MCF 10A (cell line): ENCODE measurements at regions not wholly inside any gene's neighbourhood (a gene's known extent, or its start where the extent isn't known, plus 50 kb on each side); places are given as distances from the start of the nearest gene placed in this dataset.

Experiments used
- BruUV-seq: library from RNA; stranded (reverse); fragments of 400-500 nt; replicated peaks from 2 replicates; lab custom pipeline; 2021; lab: Mats Ljungman, UMichigan
- CTCF ChIA-PET: fragments of 300-600 bp; sonication (Branson Sonifier 250); formaldehyde crosslinking; extraction: SDS; loops from one replicate; lab custom pipeline; 2021; ENCODE audit warnings: antibody characterized with exemption, inconsistent platforms; lab: Yijun Ruan, JAX
- POLR2A ChIA-PET: fragments of 300-600, 350-650 bp; sonication (Branson Sonifier 250); formaldehyde crosslinking; extraction: SDS; loops from one replicate; lab custom pipeline; 2020; ENCODE audit warnings: antibody characterized with exemption, inconsistent platforms; lab: Yijun Ruan, JAX
- DNase-seq: peaks from one replicate; pipeline ENCODE4 v3.0.0-alpha.2; 2018; ENCODE audit not compliant: unreplicated experiment
- H3K27ac Mint-ChIP-seq: one replicate; pipeline ENCODE4 v1.8.0; 2022; ENCODE audit warnings: mild to moderate bottlenecking, low read depth, mixed read lengths; ENCODE audit not compliant: unreplicated experiment
- H3K27me3 Mint-ChIP-seq: one replicate; pipeline ENCODE4 v1.8.0; 2022; ENCODE audit warnings: mixed read lengths; ENCODE audit not compliant: insufficient read depth, unreplicated experiment
- H3K36me3 Mint-ChIP-seq: one replicate; pipeline ENCODE4 v1.8.0; 2022; ENCODE audit warnings: mild to moderate bottlenecking, moderate library complexity, mixed read lengths; ENCODE audit not compliant: insufficient read depth, unreplicated experiment
- H3K4me1 Mint-ChIP-seq: one replicate; pipeline ENCODE4 v1.8.0; 2022; ENCODE audit warnings: mixed read lengths; ENCODE audit not compliant: insufficient read depth, unreplicated experiment
- H3K4me3 Mint-ChIP-seq: one replicate; pipeline ENCODE4 v1.8.0; 2022; ENCODE audit warnings: mild to moderate bottlenecking, moderate library complexity, mixed read lengths; ENCODE audit not compliant: unreplicated experiment
- H3K9me3 Mint-ChIP-seq: one replicate; pipeline ENCODE4 v1.8.0; 2022; ENCODE audit warnings: mixed read lengths; ENCODE audit not compliant: unreplicated experiment
- intact Hi-C: fragments of 100-400 bp; cut with micrococcal nuclease; formaldehyde crosslinking; loops from 2 replicates; pipeline ENCODE4 v1.14.1; 2022
- TF ChIP-seq, protein P1 (sequence below): fragments of 200-600 bp; IDR thresholded peaks from one replicate; pipeline ENCODE4 v1.8.0; 2022; ENCODE audit warnings: antibody characterized with exemption, mild to moderate bottlenecking; ENCODE audit not compliant: unreplicated experiment

DNA sequence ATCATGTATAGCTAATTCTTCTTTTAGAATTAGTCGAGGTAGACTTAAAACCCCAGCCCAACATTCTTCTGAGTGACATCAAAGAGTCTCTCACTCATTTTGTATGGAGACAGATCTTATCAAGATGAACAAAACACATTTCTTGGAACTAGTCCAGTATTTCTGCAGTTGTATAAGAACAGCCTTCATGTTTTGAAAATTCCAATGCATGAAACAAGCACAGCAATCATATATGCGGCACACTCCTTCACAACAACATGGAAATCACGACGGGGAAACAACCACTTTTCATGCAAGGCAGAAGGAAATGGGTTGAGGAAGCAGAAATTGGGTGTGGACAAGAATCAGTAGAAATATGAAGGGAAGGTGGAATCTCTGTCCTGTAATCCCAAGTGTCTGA is 113.8 kb downstream of the PLK2 start:
- Mint-ChIP-seq H3K4me3 (no peak overlapping the region), H3K27ac (no peak overlapping the region), H3K9me3 (no peaks in the 10 kb centered on the region), H3K27me3 (no peaks in the 10 kb centered on the region), H3K36me3 (no peaks in the 10 kb centered on the region), H3K4me1 (peaks cover 7% of the 10 kb centered on the region)
- no TSS peak for BruUV-seq
- TF ChIP-seq, protein P1, sequence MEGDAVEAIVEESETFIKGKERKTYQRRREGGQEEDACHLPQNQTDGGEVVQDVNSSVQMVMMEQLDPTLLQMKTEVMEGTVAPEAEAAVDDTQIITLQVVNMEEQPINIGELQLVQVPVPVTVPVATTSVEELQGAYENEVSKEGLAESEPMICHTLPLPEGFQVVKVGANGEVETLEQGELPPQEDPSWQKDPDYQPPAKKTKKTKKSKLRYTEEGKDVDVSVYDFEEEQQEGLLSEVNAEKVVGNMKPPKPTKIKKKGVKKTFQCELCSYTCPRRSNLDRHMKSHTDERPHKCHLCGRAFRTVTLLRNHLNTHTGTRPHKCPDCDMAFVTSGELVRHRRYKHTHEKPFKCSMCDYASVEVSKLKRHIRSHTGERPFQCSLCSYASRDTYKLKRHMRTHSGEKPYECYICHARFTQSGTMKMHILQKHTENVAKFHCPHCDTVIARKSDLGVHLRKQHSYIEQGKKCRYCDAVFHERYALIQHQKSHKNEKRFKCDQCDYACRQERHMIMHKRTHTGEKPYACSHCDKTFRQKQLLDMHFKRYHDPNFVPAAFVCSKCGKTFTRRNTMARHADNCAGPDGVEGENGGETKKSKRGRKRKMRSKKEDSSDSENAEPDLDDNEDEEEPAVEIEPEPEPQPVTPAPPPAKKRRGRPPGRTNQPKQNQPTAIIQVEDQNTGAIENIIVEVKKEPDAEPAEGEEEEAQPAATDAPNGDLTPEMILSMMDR, result no peak
- CTCF ChIA-PET, result no interaction called here
- POLR2A ChIA-PET, result no interaction called here
- no peak for DNase-seq
- intact Hi-C loops, result no loop called here

DNA sequence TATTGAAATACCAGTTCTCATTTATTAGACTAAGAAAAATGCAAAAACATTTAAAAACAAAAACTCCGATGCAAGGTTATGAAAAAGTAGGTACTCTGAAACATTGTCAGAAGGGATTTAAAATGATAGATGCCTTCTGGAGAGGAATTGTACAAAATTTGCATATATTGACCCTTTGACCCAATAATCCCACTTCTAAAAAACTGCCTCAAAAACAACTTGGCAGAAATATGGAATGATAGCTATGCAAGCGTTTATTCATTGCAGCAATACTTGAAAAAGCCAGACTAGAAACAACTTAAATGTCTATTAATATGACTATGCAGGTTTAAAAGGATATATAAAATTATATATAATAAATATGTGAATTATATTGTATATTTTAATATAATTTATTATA is 118.4 kb downstream of the PLK2 start:
- Mint-ChIP-seq H3K4me3 (no peak overlapping the region), H3K4me1 (no peaks in the 10 kb centered on the region), H3K9me3 (no peaks in the 10 kb centered on the region), H3K27me3 (no peaks in the 10 kb centered on the region), H3K27ac (no peak overlapping the region), H3K36me3 (no peaks in the 10 kb centered on the region)
- intact Hi-C loops, result no loop called here
- no peak for DNase-seq
- BruUV-seq, result no TSS peak
- CTCF ChIA-PET, result interaction anchor here (1.5 kb wide), 1 partner anchor 117 kb away, joined by 4 read pairs; no protein-coding TSS in a partner anchor
- TF ChIP-seq, protein P1, result no peak
- POLR2A ChIA-PET, result interaction anchor here (1.3 kb wide), 1 partner anchor 119 kb away, joined by 7 read pairs; the partner anchor contains the start of gene PLK2

DNA sequence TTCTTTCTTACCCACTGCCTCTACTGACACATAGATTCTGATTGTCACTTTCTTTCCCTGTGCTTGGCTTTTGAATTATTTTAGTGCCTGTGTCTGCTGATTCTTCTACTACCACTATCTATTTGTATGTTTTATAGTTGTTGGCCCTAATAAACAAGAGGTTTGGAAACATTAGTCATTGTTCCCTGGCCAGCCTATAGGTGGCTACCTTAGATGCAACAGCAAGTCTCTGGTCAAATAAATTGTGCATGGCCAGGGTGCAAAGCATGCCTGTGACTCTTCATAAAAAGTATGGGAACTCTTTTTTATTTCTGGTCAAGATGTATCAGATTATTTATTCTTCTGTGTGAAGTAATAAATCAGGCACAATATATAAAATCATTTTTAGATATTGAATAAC is 124.4 kb downstream of the PLK2 start:
- ChIA-PET CTCF (interaction anchor here (0.5 to 1.0 kb wide), 5 partner anchors 9 to 837 kb away, joined by 3 to 4 read pairs (median 3); no protein-coding TSS in a partner anchor), POLR2A (interaction anchor here (1.0 to 1.2 kb wide), 2 partner anchors 123 to 124 kb away, joined by 3 to 4 read pairs; partner anchors contain the start of gene PLK2)
- peaks cover 6% of the 10 kb centered on the region for H3K4me1 Mint-ChIP-seq
- DNase-seq, result peak; percentile 33
- no peaks in the 10 kb centered on the region for H3K27me3 Mint-ChIP-seq
- TF ChIP-seq, protein P1, result peak; percentile 6
- no peaks in the 10 kb centered on the region for H3K36me3 Mint-ChIP-seq
- intact Hi-C loops, result no loop called here
- no peak overlapping the region for H3K27ac Mint-ChIP-seq
- H3K9me3 Mint-ChIP-seq, result no peaks in the 10 kb centered on the region
- BruUV-seq, result no TSS peak
- H3K4me3 Mint-ChIP-seq, result no peak overlapping the region

DNA sequence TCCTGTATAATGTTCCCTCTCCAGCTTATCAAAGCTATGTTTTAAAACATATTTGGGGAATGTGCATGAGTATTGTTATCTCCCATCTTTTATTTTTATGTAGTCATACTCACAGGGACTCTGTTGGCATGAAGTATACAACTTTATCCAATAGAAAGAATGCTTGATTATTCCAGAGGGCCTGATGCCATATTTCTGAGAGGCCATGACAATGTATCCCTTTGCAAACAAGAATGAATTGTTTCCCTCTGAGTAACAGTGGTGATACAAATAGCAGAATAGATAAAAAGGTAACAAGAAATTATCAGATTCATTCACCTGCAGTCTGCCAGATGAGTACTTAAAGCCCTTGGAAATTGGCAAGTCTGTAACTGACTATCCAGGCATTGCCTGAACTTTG is 125.9 kb downstream of the PLK2 start:
- BruUV-seq, result no TSS peak
- intact Hi-C loops, result no loop called here

More for the DNA sequence above, 125.9 kb downstream of the PLK2 start:
- DNase-seq, result no peak
- ChIA-PET CTCF (interaction anchor here (0.5 to 1.2 kb wide), 3 partner anchors 12 to 127 kb away, joined by 3 to 4 read pairs (median 3); no protein-coding TSS in a partner anchor), POLR2A (interaction anchor here (0.6 to 0.7 kb wide), 2 partner anchors 15 to 125 kb away, joined by 3 to 4 read pairs; no protein-coding TSS in a partner anchor)
- Mint-ChIP-seq H3K27ac (no peak overlapping the region), H3K4me3 (no peak overlapping the region), H3K4me1 (peaks cover 6% of the 10 kb centered on the region), H3K36me3 (no peaks in the 10 kb centered on the region), H3K27me3 (no peaks in the 10 kb centered on the region), H3K9me3 (no peaks in the 10 kb centered on the region)
- TF ChIP-seq, protein P1, result no peak
